Upper lobe of left lung (tissue), 6 donors: ENCODE measurements at regions not wholly inside any gene's neighbourhood (a gene's known extent, or its start where the extent isn't known, plus 50 kb on each side); places are given as distances from the start of the nearest gene placed in this dataset.

Source experiments
- ATAC-seq, 2 donors: fragments of 200-7000 bp; cut with Tn5 transposase; one replicate each; pipeline ENCODE4 v1.9.1; 2022; ENCODE audit warnings: mild to moderate bottlenecking in 2 of 2, moderate library complexity in 2 of 2; ENCODE audit not compliant: low FRiP score in 2 of 2
- DNase-seq, 2 donors: peaks; one replicate each; pipeline ENCODE4 v3.0.0-alpha.2; 2019 to 2020
- H3K27ac ChIP-seq, 4 donors: fragments of 200-600 bp; sonication (generic); one replicate each; pipeline ENCODE4 v1.5.1; 2016 to 2019
- H3K27me3 ChIP-seq, 4 donors: fragments of 200-600 bp; sonication (generic); one replicate each; pipeline ENCODE4 v1.5.1; 2017 to 2019
- H3K36me3 ChIP-seq, 4 donors: fragments of 200-600 bp; sonication (generic); one replicate each; pipeline ENCODE4 v1.5.1; 2016 to 2019
- H3K4me1 ChIP-seq, 4 donors: fragments of 200-600 bp; sonication (generic); one replicate each; pipeline ENCODE4 v1.5.1; 2018 to 2019
- H3K4me3 ChIP-seq, 4 donors: fragments of 200-600 bp; sonication (generic); one replicate each; pipeline ENCODE4 v1.5.1; 2017 to 2019; ENCODE audit warnings: mild to moderate bottlenecking in 2 of 4, moderate library complexity in 1 of 4
- H3K9me3 ChIP-seq, 4 donors: fragments of 200-600 bp; sonication (generic); one replicate each; pipeline ENCODE4 v1.5.1; 2018 to 2019
- CTCF ChIP-seq, 6 experiments: fragments of 450-650 bp in 4 of 6; fragments of 200-600 bp in 2 of 6; sonication (generic) in 2 of 6; IDR thresholded peaks; one replicate each; pipeline ENCODE4 v1.5.1; 2016 to 2019; ENCODE audit warnings: antibody characterized with exemption in 6 of 6
- EP300 ChIP-seq, 4 donors: sonication (generic); formaldehyde crosslinking; IDR thresholded peaks; one replicate each; pipeline ENCODE4 v1.5.1; 2017; ENCODE audit warnings: antibody characterized with exemption in 4 of 4, control low read depth in 2 of 4
- POLR2A ChIP-seq, 4 donors: fragments of 450-650 bp; IDR thresholded peaks; one replicate each; pipeline ENCODE4 v1.5.1; 2016 to 2017; ENCODE audit warnings: antibody characterized with exemption in 4 of 4, mild to moderate bottlenecking in 2 of 4
- POLR2AphosphoS5 ChIP-seq, 2 donors: sonication (generic); formaldehyde crosslinking; IDR thresholded peaks; one replicate each; pipeline ENCODE4 v1.5.1; 2017; ENCODE audit warnings: antibody characterized with exemption in 2 of 2
- WGBS, 2 donors: methylation state at CpG; one replicate each; pipeline ENCODE4 v1.1.5; 2017 to 2018; 5-methylcytosine and 5-hydroxymethylcytosine counted together
- donor health status: DM: no; HTN: no; CAD: no; lungs with moderate emphysema.
- donor health status: DM: no; HTN: yes; CAD: no; lungs with severe emphysema.

- DNase-seq (no peak), ATAC-seq (no peak)
- Histone ChIP-seq H3K27ac (peak overlapping the region in 1 of 4 donors; percentile 19), H3K4me1 (no peaks in the 10 kb centered on the region), H3K36me3 (no peaks in the 10 kb centered on the region), H3K27me3 (no peaks in the 10 kb centered on the region), H3K9me3 (no peaks in the 10 kb centered on the region), H3K4me3 (no peak overlapping the region)
- TF ChIP-seq CTCF (IDR thresholded peaks at IDR 0.05) (no peak), POLR2AphosphoS5 (IDR thresholded peaks at IDR 0.05) (no peak), POLR2A (IDR thresholded peaks at IDR 0.05) (no peak), EP300 (IDR thresholded peaks at IDR 0.05) (no peak)
- 36 to 46% methylated on average over 1 of the region's 1 CpG for WGBS, 2 donors
Observed at GRCh38 chr9:75626860-75627259, 263.6 kb upstream of the PCSK5 start.

GRCh38 chr9:75628952-75629351 is 261.5 kb upstream of the PCSK5 start:
- TF ChIP-seq CTCF (IDR thresholded peaks at IDR 0.05) (no peak), EP300 (IDR thresholded peaks at IDR 0.05) (no peak), POLR2A (IDR thresholded peaks at IDR 0.05) (no peak), POLR2AphosphoS5 (IDR thresholded peaks at IDR 0.05) (no peak)
- no peak overlapping the region for H3K27ac ChIP-seq
- H3K9me3 ChIP-seq, result no peaks in the 10 kb centered on the region
- 63 to 77% methylated on average over 3 of the region's 3 CpGs for WGBS, 2 donors
- no peaks in the 10 kb centered on the region for H3K4me1 ChIP-seq
- DNase-seq (no peak), ATAC-seq (no peak)
- no peaks in the 10 kb centered on the region for H3K36me3 ChIP-seq
- no peaks in the 10 kb centered on the region for H3K27me3 ChIP-seq
- H3K4me3 ChIP-seq, result no peak overlapping the region

GRCh38 chr9:75633451-75634057 is 256.9 kb upstream of the PCSK5 start:
- H3K36me3 ChIP-seq, result no peaks in the 10 kb centered on the region
- no peaks in the 10 kb centered on the region for H3K9me3 ChIP-seq
- no peak overlapping the region for H3K4me3 ChIP-seq
- no peaks in the 10 kb centered on the region for H3K4me1 ChIP-seq
- WGBS, 2 donors, result 74 to 81% methylated on average over 7 of the region's 7 CpGs
- no peak for ATAC-seq
- no peak overlapping the region for H3K27ac ChIP-seq
- no peak for DNase-seq
- H3K27me3 ChIP-seq, result no peaks in the 10 kb centered on the region
- TF ChIP-seq EP300 (IDR thresholded peaks at IDR 0.05) (no peak), POLR2A (IDR thresholded peaks at IDR 0.05) (no peak), CTCF (IDR thresholded peaks at IDR 0.05) (no peak), POLR2AphosphoS5 (IDR thresholded peaks at IDR 0.05) (no peak)

- Histone ChIP-seq H3K4me3 (no peak overlapping the region), H3K27ac (no peak overlapping the region), H3K4me1 (no peaks in the 10 kb centered on the region), H3K9me3 (no peaks in the 10 kb centered on the region), H3K27me3 (no peaks in the 10 kb centered on the region), H3K36me3 (no peaks in the 10 kb centered on the region)
- ATAC-seq (no peak), DNase-seq (no peak)
- TF ChIP-seq POLR2AphosphoS5 (IDR thresholded peaks at IDR 0.05) (no peak), EP300 (IDR thresholded peaks at IDR 0.05) (no peak), POLR2A (IDR thresholded peaks at IDR 0.05) (no peak), CTCF (IDR thresholded peaks at IDR 0.05) (no peak)
- WGBS, 2 donors, result 58 to 67% methylated on average over 2 to 4 of the region's 4 CpGs
Observed at GRCh38 chr9:75636427-75637045, 253.9 kb upstream of the PCSK5 start.
